GM18909 (cell line): ENCODE measurements at regions not wholly inside any gene's neighbourhood (a gene's known extent, or its start where the extent isn't known, plus 50 kb on each side); places are given as distances from the start of the nearest gene placed in this dataset.

Experiments used
- ATAC-seq: cut with Tn5 transposase; IDR thresholded peaks from one replicate; pipeline ENCODE4 v1.9.1; 2021; ENCODE audit warnings: mild to moderate bottlenecking; ENCODE audit not compliant: unreplicated experiment, poor library complexity

DNA sequence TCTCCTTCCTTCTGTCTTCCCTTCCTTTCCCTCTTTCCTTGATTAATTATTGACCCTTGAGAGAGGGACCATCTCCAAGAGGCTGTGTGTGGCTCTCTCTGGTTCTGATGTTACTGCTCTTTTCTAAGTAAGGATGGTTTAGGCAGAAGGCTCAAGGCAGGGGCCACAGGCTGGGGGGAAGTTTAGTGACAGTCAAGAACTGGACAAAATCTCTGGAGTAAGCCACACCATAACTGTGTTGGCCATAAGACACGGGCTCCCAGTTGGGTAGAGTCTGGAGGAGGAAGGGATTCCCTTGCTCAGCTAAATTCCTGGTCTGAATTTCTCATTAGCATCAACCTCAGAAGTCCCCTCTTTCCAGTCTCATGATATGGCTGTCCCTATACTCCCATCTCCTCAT lies 74.7 kb downstream of the BUD13 start:
- ATAC-seq = no peak

GRCh38 chr11:116697639-116698038 lies 75.1 kb downstream of the BUD13 start:
- ATAC-seq = no peak

DNA sequence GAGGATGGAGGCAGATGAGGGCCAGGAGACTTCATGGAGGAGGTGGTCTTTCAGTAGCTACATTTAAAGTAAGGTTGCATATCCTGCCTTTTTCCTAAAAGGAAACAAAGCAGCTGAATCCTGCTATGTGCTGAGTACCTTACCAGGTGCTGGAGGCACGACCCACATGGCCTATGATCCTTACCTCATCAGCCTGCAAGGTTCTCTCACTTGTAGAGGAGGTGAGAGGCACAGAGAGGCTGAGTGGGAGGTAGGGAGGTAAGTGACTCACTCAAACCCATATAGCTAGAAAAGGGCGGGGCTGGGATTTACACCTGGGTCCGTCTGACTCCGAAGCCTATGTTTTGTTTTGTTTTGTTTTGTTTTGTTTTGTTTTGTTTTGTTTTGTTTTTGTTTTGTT lies 75.8 kb downstream of the BUD13 start:
- ATAC-seq = no peak

DNA sequence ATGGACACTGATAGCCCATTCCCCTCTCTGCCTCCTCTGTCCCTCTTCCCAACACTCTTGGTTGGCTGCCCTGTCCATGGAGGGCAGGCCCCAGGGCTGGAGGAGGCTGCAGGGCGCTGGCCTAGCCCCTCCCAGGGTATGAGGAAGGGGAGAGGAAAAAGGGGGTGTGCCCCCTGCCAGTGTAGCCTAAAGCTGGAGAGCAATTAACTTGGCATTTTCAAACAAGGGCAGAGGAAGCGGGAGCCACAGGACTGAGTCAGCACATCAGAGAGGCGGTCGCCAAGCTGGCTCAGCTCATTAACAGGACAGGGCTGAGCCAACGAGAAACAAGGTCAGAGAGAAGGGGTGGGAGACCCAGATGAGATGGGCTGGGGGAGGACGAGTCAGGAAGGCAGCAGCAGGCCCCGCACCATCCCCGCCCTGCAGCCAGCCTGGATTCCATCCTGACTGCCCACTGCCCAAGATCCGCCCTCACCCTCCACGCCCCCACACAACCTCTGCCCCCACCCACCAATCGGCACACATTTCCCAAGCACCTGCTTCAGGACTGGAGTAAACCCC lies 76.3 kb downstream of the BUD13 start:
- no peak for ATAC-seq

DNA sequence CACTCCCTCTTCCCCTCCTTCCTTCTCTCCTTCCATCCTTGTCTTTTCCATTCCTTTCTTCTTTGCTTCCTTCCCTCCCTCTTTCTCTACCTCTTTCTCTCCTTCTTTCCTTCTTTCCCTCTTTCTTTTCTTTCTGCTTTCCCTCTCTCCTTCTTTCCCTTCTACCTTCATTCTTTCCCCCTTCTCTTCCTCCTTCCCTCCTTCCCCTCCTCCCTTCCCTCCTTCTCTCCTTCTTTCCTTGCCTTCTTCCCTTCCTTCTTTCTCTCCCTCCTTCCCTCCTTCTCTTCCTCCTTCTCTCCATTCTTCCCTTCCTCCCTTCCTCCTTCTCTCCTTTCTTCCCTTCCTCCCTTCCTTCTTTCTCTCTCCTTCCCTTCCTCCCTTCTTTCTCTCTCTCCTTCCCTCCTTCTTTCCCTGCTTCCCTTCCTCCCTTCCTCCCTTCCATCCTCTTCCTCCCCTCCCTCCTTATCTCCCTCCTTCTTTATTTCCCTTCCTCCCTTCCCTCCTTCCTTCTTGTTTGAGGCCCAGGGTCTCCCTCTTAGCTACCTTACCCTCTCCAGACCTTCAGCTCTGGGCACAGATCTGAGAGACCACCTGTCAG lies 77.0 kb downstream of the BUD13 start:
- no peak for ATAC-seq

GRCh38 chr11:116694815-116695590 lies 77.8 kb downstream of the BUD13 start:
- no peak for ATAC-seq

DNA sequence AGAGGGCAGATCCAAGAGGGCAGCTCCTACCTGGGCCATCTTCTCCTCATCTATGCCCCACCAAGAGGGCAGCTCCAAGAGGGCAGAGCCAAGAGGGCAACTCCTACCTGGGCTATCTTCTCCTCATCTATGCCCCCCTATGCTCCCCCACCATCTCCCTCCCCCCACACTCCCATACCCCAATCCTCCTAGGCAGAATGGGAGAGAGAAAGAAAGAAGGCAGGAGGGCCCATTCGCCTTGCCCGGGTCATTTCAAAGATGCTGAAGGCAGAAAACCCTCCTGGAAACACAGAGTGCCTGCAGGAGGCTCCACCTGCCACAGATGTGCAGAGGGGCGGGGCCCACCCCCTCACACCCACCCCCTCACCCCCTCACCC lies 78.5 kb downstream of the BUD13 start:
- ATAC-seq = no peak

DNA sequence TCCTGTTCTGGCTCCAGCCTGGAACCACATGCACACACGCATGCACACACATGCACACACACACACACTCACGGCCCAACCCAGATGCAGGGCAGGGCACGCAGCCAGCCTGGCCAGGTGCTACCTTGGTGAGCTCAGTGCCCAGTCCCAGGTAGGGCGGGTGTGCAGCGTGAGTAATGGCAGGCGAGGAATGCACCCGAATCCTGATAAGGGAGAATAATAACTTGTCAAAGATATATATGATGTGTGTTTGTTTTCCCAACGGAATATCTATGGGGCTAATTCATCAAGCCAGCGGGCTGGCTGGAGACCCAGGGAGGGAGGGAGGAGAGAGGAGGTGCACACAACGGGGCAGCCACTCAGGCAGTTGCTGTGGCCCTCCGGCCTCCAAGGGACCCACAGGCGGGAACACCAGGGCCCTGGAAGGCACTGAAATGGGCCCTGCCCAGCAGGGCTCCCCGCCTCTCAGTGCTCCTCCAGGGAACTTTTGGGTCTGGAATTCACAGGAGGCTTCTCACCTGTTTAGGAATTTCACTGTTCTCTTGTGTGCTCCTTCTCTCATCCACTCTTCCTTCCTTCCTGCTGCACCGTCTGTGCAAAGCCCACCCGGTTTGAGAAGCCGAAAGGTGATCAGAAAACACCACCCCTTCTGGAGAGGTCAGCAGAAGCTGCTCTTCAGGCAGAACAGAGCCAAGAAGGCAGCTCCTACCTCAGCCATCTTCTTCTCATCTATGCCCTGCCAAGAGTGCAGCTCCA lies 79.0 kb downstream of the BUD13 start:
- no peak for ATAC-seq

DNA sequence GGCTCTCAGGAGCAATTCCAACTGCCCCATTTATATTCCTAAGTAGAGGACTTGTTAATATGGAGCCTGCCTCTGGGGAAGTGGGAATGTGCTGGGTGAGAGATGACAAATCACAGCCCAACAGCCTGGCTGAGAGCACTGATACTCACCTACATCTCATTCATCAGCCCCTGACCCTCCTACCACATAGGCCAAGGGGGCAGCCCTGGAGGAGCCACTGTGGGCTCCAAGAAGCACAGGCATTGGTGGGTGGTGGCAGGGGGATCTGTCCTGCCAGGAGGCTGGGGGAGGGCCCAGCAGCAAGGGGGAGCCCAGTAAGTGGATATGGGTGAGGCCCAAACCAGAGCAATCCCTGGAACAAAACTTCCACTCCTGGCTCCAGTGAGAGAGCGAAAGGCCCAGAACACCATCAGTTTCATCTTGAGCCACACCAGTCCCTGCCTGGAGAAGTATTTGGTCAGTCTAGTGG lies 79.7 kb downstream of the BUD13 start:
- ATAC-seq = no peak

GRCh38 chr11:116692318-116693101 lies 80.3 kb downstream of the BUD13 start:
- ATAC-seq = no peak

DNA sequence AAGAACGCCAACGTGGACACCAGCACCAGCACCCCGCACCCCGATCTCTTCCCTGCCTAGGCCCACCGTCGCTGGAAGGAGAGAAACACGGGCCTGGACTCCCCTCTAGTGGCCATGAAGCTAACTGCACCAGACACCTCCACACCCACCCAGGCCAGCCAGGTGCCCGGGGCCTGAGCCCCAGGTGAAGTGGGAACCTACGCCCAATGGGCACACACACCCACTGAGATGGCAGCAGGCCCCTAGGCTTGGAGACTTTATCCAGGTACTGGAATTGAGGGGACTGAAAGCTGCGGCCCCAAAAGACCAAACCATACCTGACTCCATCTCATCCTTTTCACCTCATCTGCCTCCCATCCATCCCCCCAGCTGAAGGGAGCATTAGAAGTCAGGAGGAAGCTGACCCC lies 81.0 kb downstream of the BUD13 start:
- ATAC-seq = peak; percentile 69

DNA sequence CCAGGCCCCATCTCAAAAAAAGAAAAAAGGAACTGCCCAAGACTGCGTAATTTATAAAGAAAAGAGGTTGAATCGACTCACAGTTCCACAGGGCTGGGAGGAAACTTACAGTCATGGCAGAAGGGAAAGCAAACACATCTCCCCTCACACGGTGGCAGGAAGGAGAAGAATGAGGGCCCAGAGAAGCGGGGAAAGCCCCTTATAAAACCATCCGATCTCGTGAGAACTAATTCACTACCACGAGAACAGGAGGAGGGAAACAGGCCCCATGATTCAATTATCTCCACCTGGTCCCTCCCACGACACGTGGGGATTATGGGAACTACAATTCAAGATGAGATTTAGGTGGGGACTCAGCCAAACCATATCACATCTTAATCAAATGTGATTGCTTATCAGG lies 82.2 kb downstream of the BUD13 start:
- ATAC-seq = no peak

DNA sequence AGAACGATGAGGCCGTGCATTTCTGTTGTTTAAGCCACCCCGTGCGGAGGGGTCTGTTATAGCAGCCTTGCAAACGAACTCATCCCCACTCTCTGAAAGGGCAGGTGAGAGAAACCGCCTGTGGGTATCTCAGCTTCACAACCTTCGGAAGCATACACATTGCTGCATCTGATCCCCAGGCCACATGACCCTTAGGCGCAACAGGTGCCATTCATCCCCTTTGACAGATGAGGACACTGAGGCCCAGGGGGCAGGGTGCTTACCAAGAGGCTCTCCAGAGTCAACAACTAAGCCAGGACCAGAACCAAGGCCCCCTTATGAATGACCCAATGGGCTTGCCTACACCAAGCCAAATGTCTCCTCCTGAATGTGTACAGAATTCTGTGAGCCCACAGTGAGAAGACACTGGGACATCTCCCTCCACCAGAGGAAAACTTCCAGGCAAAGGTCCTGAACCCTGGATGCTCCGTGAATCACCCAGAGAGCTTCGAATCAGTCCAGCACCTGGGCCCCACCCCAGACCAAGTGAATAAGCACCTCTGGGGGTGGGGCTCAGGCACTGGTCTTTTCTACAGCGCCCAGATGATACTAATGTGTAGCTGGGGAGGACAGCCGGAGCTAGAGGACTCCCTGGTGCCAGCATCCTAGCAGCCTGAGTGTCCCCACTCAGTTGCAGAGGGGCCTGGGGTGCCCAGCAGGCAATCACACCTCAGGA lies 83.2 kb downstream of the BUD13 start:
- no peak for ATAC-seq

- ATAC-seq = no peak
Measured at GRCh38 chr11:116688202-116688540, 84.6 kb downstream of the BUD13 start.

DNA sequence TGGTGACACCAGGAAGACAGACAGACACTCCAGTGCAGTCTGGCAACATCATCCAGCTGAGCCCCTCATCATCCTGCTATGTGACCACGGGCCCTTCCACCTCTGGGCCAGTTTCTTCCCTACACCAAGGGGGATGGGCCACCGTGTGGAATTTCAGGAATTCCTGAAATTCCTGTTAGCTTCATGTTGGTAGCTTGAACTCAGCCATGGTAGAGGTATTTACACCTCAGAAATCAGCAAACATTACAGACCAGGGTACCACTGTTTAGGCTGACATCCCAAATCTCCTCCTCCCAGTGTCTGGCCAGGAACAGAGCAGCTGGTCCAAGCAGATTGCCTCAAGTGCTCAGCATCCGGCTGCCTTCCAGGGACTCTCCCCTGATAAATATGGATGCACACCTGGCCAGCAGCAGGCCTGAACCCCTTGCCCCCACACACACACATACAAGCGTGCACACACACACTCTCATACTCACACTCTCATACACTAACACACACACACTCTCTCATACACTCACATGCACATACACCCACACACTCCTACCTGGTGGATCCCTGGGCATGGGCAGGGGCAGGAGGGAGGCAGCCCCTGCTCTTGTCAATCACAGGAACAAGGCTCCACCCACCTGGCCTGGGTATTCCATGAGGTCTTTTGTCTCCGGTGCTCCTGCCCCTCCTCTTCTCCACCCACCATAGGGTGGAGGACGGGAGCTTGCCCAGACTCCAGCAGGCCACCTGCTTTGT lies 85.2 kb downstream of the BUD13 start:
- no peak for ATAC-seq

- ATAC-seq = no peak
Measured at GRCh38 chr11:116686866-116687265, 85.9 kb downstream of the BUD13 start.

DNA sequence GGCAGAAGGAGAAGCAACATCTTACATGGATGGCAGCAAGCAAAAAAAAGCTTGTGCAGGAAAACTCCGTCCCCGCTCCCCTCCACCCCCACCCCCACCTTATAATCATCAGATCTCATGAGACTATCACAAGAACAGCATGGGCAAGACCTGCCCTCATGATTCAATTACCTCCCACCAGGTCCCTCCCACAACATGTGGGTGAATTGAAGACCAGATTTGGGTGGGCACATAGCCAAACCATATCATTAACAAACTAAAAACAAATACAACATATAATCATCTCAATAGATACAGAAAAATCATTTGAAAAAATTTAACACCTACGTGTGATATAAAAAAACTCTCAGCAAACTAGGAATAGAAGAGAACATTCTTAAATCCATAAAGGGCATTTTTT lies 88.8 kb downstream of the BUD13 start:
- no peak for ATAC-seq

DNA sequence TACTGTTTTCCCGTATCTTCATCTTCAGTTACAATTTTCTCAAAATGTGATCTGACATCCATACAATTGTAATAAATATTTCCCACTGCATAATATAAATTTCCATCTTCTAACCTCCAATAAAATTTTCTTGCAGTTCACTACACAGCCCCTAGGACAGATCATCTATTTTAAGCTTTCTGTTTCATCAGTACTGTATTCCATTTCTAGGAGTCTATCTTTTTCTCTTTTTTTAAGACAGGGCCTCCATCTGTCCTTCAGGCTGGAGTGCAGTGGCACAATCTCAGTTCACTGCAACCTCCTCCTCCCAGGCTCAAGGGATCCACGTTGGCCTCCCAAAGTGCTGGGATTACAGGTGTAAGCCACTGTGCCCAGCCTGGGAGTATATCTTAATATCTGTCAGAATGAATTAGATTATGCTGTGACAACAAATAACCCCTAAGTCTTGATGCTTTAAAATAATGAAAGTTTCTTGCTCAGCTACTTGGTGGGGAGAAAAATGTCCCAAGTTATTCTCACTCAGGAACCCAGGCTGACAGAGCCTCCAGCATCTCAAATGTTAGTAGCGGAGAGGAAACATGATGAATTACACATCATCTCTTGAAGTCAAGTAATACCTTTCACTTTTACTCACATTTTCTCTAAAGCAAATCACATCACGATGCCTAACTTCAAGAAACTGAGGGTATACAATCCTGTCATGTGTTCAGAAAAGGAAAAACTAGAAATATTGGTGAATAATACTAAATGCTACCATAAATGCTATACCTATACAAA lies 92.2 kb downstream of the BUD13 start:
- ATAC-seq = no peak
